OCI-LY1 (cell line): ENCODE measurements at regions not wholly inside any gene's neighbourhood (a gene's known extent, or its start where the extent isn't known, plus 50 kb on each side); places are given as distances from the start of the nearest gene placed in this dataset.

ENCODE experiments used
- CTCF ChIP-seq: fragments of 200-600 bp; sonication (generic), shearing (Covaris generic); IDR thresholded peaks from 2 replicates; pipeline ENCODE4 v1.5.1; 2017; ENCODE audit warnings: mild to moderate bottlenecking, antibody characterized with exemption, low read length, moderate library complexity, mixed read lengths
- EZH2 ChIP-seq: fragments of 200-600 bp; sonication (generic), shearing (Covaris generic); IDR thresholded peaks from 2 replicates; pipeline ENCODE4 v1.8.0; 2017; ENCODE audit warnings: borderline replicate concordance, mixed run types, mild to moderate bottlenecking, antibody characterized with exemption, low read length, moderate library complexity, mixed read lengths

GRCh38 chr22:48753381-48753730 lies 1074.3 kb downstream of the BRD1 start:
- TF ChIP-seq CTCF (no peak), EZH2 (no peak)
